ENCODE measurements at regions not wholly inside any gene's neighbourhood (a gene's known extent, or its start where the extent isn't known, plus 50 kb on each side); places are given as distances from the start of the nearest gene placed in this dataset.

- TF ChIP-seq REST (IDR thresholded peaks at IDR 0.05) = no peak
These were observed 151.0 kb upstream of the SEL1L start (continued) for GRCh38 chr14:81684696-81685095.

GRCh38 chr14:81686512-81686911 is 152.9 kb upstream of the SEL1L start:
- H3K9me3 ChIP-seq = no peaks in the 10 kb centered on the region
- H3K4me3 ChIP-seq = no peak overlapping the region
- 15% methylated on average over 4 of the region's 4 CpGs for WGBS (ENCODE audit: missing lambda C conversion rate)
- ATAC-seq = no peak
- FAIRE-seq = no peak
- ChIA-PET POLR2A (no interaction called here), CTCF (no interaction called here)
- H3K27ac ChIP-seq = no peak overlapping the region
- no peak overlapping the region for H3K4me2 ChIP-seq
- H3K4me1 ChIP-seq = no peaks in the 10 kb centered on the region
- no peak for TF ChIP-seq ZSCAN20 (CRISPR knock-in tag; IDR thresholded peaks at IDR 0.05)
- TF ChIP-seq, protein P1, sequence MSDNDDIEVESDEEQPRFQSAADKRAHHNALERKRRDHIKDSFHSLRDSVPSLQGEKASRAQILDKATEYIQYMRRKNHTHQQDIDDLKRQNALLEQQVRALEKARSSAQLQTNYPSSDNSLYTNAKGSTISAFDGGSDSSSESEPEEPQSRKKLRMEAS (IDR thresholded peaks at IDR 0.05) = no peak
- no peak for TF ChIP-seq RAD21 (conservative IDR thresholded peaks at IDR 0.05 in 1 of 2, IDR thresholded peaks at IDR 0.05 in 1 of 2)
- TF ChIP-seq CHD4 (IDR thresholded peaks at IDR 0.05; ENCODE audit: borderline replicate concordance) = no peak
- TF ChIP-seq TP53 (CRISPR knock-in tag; IDR thresholded peaks at IDR 0.05) = no peak
- no peak for TF ChIP-seq ZNF302 (CRISPR knock-in tag; IDR thresholded peaks at IDR 0.05)
- TF ChIP-seq USF2 (IDR thresholded peaks at IDR 0.05) = no peak
- no peak for TF ChIP-seq NR3C1 (IDR thresholded peaks at IDR 0.05)
- TF ChIP-seq SMC3 (IDR thresholded peaks at IDR 0.05) = no peak
- no peak for TF ChIP-seq HOXA7 (CRISPR knock-in tag; IDR thresholded peaks at IDR 0.05)
- TF ChIP-seq, protein P2, sequence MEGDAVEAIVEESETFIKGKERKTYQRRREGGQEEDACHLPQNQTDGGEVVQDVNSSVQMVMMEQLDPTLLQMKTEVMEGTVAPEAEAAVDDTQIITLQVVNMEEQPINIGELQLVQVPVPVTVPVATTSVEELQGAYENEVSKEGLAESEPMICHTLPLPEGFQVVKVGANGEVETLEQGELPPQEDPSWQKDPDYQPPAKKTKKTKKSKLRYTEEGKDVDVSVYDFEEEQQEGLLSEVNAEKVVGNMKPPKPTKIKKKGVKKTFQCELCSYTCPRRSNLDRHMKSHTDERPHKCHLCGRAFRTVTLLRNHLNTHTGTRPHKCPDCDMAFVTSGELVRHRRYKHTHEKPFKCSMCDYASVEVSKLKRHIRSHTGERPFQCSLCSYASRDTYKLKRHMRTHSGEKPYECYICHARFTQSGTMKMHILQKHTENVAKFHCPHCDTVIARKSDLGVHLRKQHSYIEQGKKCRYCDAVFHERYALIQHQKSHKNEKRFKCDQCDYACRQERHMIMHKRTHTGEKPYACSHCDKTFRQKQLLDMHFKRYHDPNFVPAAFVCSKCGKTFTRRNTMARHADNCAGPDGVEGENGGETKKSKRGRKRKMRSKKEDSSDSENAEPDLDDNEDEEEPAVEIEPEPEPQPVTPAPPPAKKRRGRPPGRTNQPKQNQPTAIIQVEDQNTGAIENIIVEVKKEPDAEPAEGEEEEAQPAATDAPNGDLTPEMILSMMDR (IDR thresholded peaks at IDR 0.05) = no peak
- no peak for TF ChIP-seq SREBF2 (IDR thresholded peaks at IDR 0.05)
- TF ChIP-seq PHF8 (IDR thresholded peaks at IDR 0.05; ENCODE audit: borderline replicate concordance, low read depth) = no peak
- no peak for TF ChIP-seq PBX3 (IDR thresholded peaks at IDR 0.05)
- no peak for TF ChIP-seq EP300 (IDR thresholded peaks at IDR 0.05)
- no peak for TF ChIP-seq BHLHE40 (IDR thresholded peaks at IDR 0.05; ENCODE audit: low read depth, low read length)
- no peak for DNase-seq (ENCODE audit: low read depth in 1 of 2, low spot score in 1 of 2)

- no peaks in the 10 kb centered on the region for H3K4me1 ChIP-seq
- H3K4me2 ChIP-seq = no peak overlapping the region
- ChIA-PET POLR2A (no interaction called here), CTCF (interaction anchor here (0.7 kb wide), 1 partner anchor 1504 kb away, joined by 5 read pairs; no protein-coding TSS in a partner anchor)
- WGBS (ENCODE audit: missing lambda C conversion rate) = 0% methylated on average over 3 of the region's 3 CpGs
- H3K27ac ChIP-seq = no peak overlapping the region
- ATAC-seq = no peak
- no peak overlapping the region for H3K4me3 ChIP-seq
- no peak for FAIRE-seq
- no peaks in the 10 kb centered on the region for H3K9me3 ChIP-seq
- DNase-seq (ENCODE audit: low read depth in 1 of 2, low spot score in 1 of 2) = no peak
- TF ChIP-seq MYC (IDR thresholded peaks at IDR 0.05; ENCODE audit: borderline replicate concordance, low read length) = no peak
- no peak for TF ChIP-seq MAZ (IDR thresholded peaks at IDR 0.05; ENCODE audit: borderline replicate concordance, low read depth, low read length)
- no peak for TF ChIP-seq PBX3 (IDR thresholded peaks at IDR 0.05)
- no peak for TF ChIP-seq RCOR1 (IDR thresholded peaks at IDR 0.05; ENCODE audit: low read depth, low read length)
These were observed 158.3 kb upstream of the SEL1L start for GRCh38 chr14:81691931-81692330.
